ENCODE measurements at regions not wholly inside any gene's neighbourhood (a gene's known extent, or its start where the extent isn't known, plus 50 kb on each side); places are given as distances from the start of the nearest gene placed in this dataset.

DNA sequence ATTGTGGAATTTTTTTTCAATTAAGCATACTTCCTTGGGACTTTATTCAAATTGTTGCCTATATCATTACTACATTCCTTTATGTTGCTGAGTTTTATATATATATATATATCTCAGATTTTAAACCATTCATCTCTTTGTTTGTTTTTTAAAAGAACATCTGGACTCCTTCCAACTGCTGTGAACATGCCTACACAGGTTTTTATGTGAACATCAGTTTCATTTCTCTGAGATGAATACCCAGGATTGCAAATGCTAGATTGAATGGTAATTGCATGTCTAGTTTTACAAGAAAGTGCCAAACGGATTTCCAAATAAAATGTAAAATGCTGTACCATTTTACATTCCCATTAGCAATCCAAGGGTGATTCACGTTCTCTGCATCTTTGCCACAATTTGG lies 1289.3 kb downstream of the HACE1 start:
- no peak for TF ChIP-seq ZNF416 (CRISPR knock-in tag; IDR thresholded peaks at IDR 0.05)
- no peak for TF ChIP-seq CTCF (IDR thresholded peaks at IDR 0.05)
- TF ChIP-seq, protein P1, sequence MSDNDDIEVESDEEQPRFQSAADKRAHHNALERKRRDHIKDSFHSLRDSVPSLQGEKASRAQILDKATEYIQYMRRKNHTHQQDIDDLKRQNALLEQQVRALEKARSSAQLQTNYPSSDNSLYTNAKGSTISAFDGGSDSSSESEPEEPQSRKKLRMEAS (CRISPR knock-in tag; IDR thresholded peaks at IDR 0.05) = no peak
- TF ChIP-seq CDX4 (CRISPR knock-in tag; IDR thresholded peaks at IDR 0.05; ENCODE audit: borderline replicate concordance) = no peak
- no peak for TF ChIP-seq ZNF317 (CRISPR knock-in tag; IDR thresholded peaks at IDR 0.05; ENCODE audit: borderline replicate concordance, low read depth)
- no peak for TF ChIP-seq TEAD1 (CRISPR knock-in tag; IDR thresholded peaks at IDR 0.05)
- TF ChIP-seq GTF2I (CRISPR knock-in tag; conservative IDR thresholded peaks at IDR 0.05) = no peak
- TF ChIP-seq, protein P2, sequence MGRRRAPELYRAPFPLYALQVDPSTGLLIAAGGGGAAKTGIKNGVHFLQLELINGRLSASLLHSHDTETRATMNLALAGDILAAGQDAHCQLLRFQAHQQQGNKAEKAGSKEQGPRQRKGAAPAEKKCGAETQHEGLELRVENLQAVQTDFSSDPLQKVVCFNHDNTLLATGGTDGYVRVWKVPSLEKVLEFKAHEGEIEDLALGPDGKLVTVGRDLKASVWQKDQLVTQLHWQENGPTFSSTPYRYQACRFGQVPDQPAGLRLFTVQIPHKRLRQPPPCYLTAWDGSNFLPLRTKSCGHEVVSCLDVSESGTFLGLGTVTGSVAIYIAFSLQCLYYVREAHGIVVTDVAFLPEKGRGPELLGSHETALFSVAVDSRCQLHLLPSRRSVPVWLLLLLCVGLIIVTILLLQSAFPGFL (CRISPR knock-in tag; IDR thresholded peaks at IDR 0.05; ENCODE audit: borderline replicate concordance) = no peak
- TF ChIP-seq, protein P3, sequence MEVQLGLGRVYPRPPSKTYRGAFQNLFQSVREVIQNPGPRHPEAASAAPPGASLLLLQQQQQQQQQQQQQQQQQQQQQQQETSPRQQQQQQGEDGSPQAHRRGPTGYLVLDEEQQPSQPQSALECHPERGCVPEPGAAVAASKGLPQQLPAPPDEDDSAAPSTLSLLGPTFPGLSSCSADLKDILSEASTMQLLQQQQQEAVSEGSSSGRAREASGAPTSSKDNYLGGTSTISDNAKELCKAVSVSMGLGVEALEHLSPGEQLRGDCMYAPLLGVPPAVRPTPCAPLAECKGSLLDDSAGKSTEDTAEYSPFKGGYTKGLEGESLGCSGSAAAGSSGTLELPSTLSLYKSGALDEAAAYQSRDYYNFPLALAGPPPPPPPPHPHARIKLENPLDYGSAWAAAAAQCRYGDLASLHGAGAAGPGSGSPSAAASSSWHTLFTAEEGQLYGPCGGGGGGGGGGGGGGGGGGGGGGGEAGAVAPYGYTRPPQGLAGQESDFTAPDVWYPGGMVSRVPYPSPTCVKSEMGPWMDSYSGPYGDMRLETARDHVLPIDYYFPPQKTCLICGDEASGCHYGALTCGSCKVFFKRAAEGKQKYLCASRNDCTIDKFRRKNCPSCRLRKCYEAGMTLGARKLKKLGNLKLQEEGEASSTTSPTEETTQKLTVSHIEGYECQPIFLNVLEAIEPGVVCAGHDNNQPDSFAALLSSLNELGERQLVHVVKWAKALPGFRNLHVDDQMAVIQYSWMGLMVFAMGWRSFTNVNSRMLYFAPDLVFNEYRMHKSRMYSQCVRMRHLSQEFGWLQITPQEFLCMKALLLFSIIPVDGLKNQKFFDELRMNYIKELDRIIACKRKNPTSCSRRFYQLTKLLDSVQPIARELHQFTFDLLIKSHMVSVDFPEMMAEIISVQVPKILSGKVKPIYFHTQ (CRISPR knock-in tag; IDR thresholded peaks at IDR 0.05) = no peak
- TF ChIP-seq JAZF1 (CRISPR knock-in tag; IDR thresholded peaks at IDR 0.05) = no peak
- no peak for TF ChIP-seq RORB (CRISPR knock-in tag; IDR thresholded peaks at IDR 0.05)
- no peak for TF ChIP-seq GABPB1 (CRISPR knock-in tag; IDR thresholded peaks at IDR 0.05)
- TF ChIP-seq, protein P4, sequence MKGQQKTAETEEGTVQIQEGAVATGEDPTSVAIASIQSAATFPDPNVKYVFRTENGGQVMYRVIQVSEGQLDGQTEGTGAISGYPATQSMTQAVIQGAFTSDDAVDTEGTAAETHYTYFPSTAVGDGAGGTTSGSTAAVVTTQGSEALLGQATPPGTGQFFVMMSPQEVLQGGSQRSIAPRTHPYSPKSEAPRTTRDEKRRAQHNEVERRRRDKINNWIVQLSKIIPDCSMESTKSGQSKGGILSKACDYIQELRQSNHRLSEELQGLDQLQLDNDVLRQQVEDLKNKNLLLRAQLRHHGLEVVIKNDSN (CRISPR knock-in tag; IDR thresholded peaks at IDR 0.05) = no peak
- Mint-ChIP-seq H3K4me1 (no peaks in the 10 kb centered on the region), H3K27me3 (ENCODE audit: low read depth) (no peaks in the 10 kb centered on the region), H3K36me3 (no peaks in the 10 kb centered on the region), H3K27ac (no peak overlapping the region), H3K4me3 (no peak overlapping the region), H3K9me3 (no peaks in the 10 kb centered on the region)
- DNase-seq (ENCODE audit: low spot score) = no peak
- CTCF ChIA-PET = no interaction called here
- POLR2A ChIA-PET = no interaction called here
- no peak for ATAC-seq

DNA sequence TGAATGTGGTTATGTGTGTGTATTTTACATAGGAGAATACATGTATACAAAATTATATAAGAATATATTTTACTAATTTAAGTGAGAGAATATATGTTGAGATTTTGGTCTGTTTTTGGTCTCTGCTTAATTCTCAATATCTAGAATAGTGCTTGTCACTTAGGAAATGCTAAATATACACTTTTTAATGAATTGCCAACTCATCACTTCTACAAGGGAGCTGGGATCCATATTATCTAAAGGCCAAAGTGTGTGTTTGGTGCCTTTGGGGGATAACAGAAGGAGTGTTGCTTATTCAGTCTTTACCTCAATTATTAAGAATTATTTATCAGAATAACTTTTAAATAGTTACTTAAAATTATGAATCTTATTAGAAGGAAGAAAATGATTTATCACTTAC lies 1304.8 kb downstream of the HACE1 start:
- ATAC-seq = no peak
- no peaks in the 10 kb centered on the region for H3K27me3 Mint-ChIP-seq (ENCODE audit: low read depth)
- no peak overlapping the region for H3K4me3 Mint-ChIP-seq
- H3K4me1 Mint-ChIP-seq = no peaks in the 10 kb centered on the region
- H3K9me3 Mint-ChIP-seq = peaks cover 3% of the 10 kb centered on the region; the same call in 1 of the 2 replicates
- no peak for TF ChIP-seq NFATC4 (CRISPR knock-in tag; IDR thresholded peaks at IDR 0.05)
- TF ChIP-seq ZNF396 (CRISPR knock-in tag; IDR thresholded peaks at IDR 0.05; ENCODE audit: borderline replicate concordance) = no peak
- TF ChIP-seq, protein P5, sequence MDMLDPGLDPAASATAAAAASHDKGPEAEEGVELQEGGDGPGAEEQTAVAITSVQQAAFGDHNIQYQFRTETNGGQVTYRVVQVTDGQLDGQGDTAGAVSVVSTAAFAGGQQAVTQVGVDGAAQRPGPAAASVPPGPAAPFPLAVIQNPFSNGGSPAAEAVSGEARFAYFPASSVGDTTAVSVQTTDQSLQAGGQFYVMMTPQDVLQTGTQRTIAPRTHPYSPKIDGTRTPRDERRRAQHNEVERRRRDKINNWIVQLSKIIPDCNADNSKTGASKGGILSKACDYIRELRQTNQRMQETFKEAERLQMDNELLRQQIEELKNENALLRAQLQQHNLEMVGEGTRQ (CRISPR knock-in tag; IDR thresholded peaks at IDR 0.05) = no peak
- TF ChIP-seq, protein P1 (CRISPR knock-in tag; IDR thresholded peaks at IDR 0.05) = no peak
- TF ChIP-seq CREM (CRISPR knock-in tag; IDR thresholded peaks at IDR 0.05) = no peak
- TF ChIP-seq, protein P6, sequence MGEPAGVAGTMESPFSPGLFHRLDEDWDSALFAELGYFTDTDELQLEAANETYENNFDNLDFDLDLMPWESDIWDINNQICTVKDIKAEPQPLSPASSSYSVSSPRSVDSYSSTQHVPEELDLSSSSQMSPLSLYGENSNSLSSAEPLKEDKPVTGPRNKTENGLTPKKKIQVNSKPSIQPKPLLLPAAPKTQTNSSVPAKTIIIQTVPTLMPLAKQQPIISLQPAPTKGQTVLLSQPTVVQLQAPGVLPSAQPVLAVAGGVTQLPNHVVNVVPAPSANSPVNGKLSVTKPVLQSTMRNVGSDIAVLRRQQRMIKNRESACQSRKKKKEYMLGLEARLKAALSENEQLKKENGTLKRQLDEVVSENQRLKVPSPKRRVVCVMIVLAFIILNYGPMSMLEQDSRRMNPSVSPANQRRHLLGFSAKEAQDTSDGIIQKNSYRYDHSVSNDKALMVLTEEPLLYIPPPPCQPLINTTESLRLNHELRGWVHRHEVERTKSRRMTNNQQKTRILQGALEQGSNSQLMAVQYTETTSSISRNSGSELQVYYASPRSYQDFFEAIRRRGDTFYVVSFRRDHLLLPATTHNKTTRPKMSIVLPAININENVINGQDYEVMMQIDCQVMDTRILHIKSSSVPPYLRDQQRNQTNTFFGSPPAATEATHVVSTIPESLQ (CRISPR knock-in tag; IDR thresholded peaks at IDR 0.05) = no peak
- TF ChIP-seq, protein P3 (CRISPR knock-in tag; IDR thresholded peaks at IDR 0.05) = no peak
- no peak for TF ChIP-seq NR2C2 (CRISPR knock-in tag; IDR thresholded peaks at IDR 0.05)
- no peak for TF ChIP-seq OVOL2 (CRISPR knock-in tag; IDR thresholded peaks at IDR 0.05; ENCODE audit: borderline replicate concordance)
- no peak for TF ChIP-seq ZBTB21 (CRISPR knock-in tag; IDR thresholded peaks at IDR 0.05; ENCODE audit: borderline replicate concordance)
- POLR2A ChIA-PET = no interaction called here
- CTCF ChIA-PET = no interaction called here
- no peaks in the 10 kb centered on the region for H3K36me3 Mint-ChIP-seq
- H3K27ac Mint-ChIP-seq = no peak overlapping the region
- DNase-seq (ENCODE audit: low spot score) = no peak

All from WTC11 (cell line).